Neural progenitor cell (in vitro differentiated cells): ENCODE measurements at regions not wholly inside any gene's neighbourhood (a gene's known extent, or its start where the extent isn't known, plus 50 kb on each side); places are given as distances from the start of the nearest gene placed in this dataset.
"Not testable (repeated sequence)": the region's sequence is repeated elsewhere in the genome, so short reads cannot be mapped to it uniquely, and the experiment has no call there.

Experiments
- DNase-seq: peaks from one replicate; pipeline ENCODE4 v3.0.0-alpha.2; 2016; ENCODE audit warnings: low spot score
- H2AFZ ChIP-seq: fragments of 200-600 bp; sonication (generic); replicated peaks from 2 replicates; pipeline ENCODE4 v1.6.1; 2016; ENCODE audit warnings: antibody characterized with exemption
- H3F3A ChIP-seq: fragments of 200-600 bp; sonication (generic); 2 replicates; pipeline ENCODE4 v1.6.1; 2016; ENCODE audit warnings: antibody characterized with exemption, low read depth
- H3K27ac ChIP-seq: fragments of 200-600 bp; sonication (generic); 2 replicates; pipeline ENCODE4 v1.5.1; 2016; ENCODE audit warnings: mild to moderate bottlenecking
- H3K27me3 ChIP-seq: fragments of 200-600 bp; sonication (generic); 2 replicates; pipeline ENCODE4 v1.6.1; 2016; ENCODE audit warnings: mild to moderate bottlenecking, moderate library complexity
- H3K36me3 ChIP-seq: fragments of 200-600 bp; sonication (generic); 2 replicates; pipeline ENCODE4 v1.5.1; 2016
- H3K4me1 ChIP-seq: fragments of 200-600 bp; sonication (generic); 2 replicates; pipeline ENCODE4 v1.6.1; 2016; ENCODE audit warnings: mixed run types
- H3K4me2 ChIP-seq: fragments of 200-600 bp; sonication (generic); 2 replicates; pipeline ENCODE4 v1.6.1; 2016
- H3K4me3 ChIP-seq: fragments of 200-600 bp; sonication (generic); 2 replicates; pipeline ENCODE4 v1.5.1; 2016
- H3K79me2 ChIP-seq: fragments of 200-600 bp; sonication (generic); 2 replicates; pipeline ENCODE4 v1.6.1; 2016; ENCODE audit warnings: low read depth
- H3K9ac ChIP-seq: fragments of 200-600 bp; sonication (generic); 2 replicates; pipeline ENCODE4 v1.6.1; 2016
- H3K9me3 ChIP-seq: fragments of 200-600 bp; sonication (generic); 2 replicates; pipeline ENCODE4 v1.5.1; 2016; ENCODE audit warnings: low read depth
- H4K20me1 ChIP-seq: fragments of 200-600 bp; sonication (generic); 2 replicates; pipeline ENCODE4 v1.6.1; 2016; ENCODE audit warnings: low read depth
- H3K27ac Mint-ChIP-seq: 3 replicates; pipeline ENCODE4 v1.8.0; 2021; ENCODE audit warnings: mixed read lengths
- H3K27me3 Mint-ChIP-seq: 2 replicates; pipeline ENCODE4 v1.8.0; 2022; ENCODE audit warnings: low read depth, mild to moderate bottlenecking, inconsistent platforms, moderate library complexity, mixed read lengths; ENCODE audit not compliant: insufficient read depth
- H3K36me3 Mint-ChIP-seq: 3 replicates; pipeline ENCODE4 v1.8.0; 2021; ENCODE audit warnings: mixed read lengths
- H3K4me1 Mint-ChIP-seq: 3 replicates; pipeline ENCODE4 v1.8.0; 2021; ENCODE audit warnings: mixed read lengths
- H3K4me3 Mint-ChIP-seq: 3 replicates; pipeline ENCODE4 v1.8.0; 2021; ENCODE audit warnings: mild to moderate bottlenecking, moderate library complexity, mixed read lengths
- H3K9me3 Mint-ChIP-seq: 3 replicates; pipeline ENCODE4 v1.8.0; 2020; ENCODE audit warnings: mixed read lengths
- EZH2 ChIP-seq: fragments of 200-600 bp; sonication (generic); IDR thresholded peaks from 2 replicates; pipeline ENCODE4 v1.6.1; 2017; ENCODE audit warnings: antibody characterized with exemption, mild to moderate bottlenecking, moderate library complexity
- EZH2phosphoT487 ChIP-seq: fragments of 200-600 bp; sonication (generic); IDR thresholded peaks from 2 replicates; pipeline ENCODE4 v1.6.1; 2017; ENCODE audit warnings: antibody characterized with exemption
- TF ChIP-seq, protein P1 (sequence below): fragments of 200-600 bp; sonication (generic); IDR thresholded peaks from 2 replicates; pipeline ENCODE4 v1.5.1; 2017; ENCODE audit warnings: antibody characterized with exemption, mild to moderate bottlenecking

- H3K27me3 Mint-ChIP-seq, H3K4me1 Mint-ChIP-seq, H3K4me3 Mint-ChIP-seq: not testable (repeated sequence)
Observed at GRCh38 chr12:14032191-14032590, 50.8 kb upstream of the GRIN2B start.

GRCh38 chr12:14043776-14044175, 62.4 kb upstream of the GRIN2B start:
- TF ChIP-seq EZH2: no peak
- TF ChIP-seq EZH2phosphoT487: no peak
- TF ChIP-seq, protein P1, sequence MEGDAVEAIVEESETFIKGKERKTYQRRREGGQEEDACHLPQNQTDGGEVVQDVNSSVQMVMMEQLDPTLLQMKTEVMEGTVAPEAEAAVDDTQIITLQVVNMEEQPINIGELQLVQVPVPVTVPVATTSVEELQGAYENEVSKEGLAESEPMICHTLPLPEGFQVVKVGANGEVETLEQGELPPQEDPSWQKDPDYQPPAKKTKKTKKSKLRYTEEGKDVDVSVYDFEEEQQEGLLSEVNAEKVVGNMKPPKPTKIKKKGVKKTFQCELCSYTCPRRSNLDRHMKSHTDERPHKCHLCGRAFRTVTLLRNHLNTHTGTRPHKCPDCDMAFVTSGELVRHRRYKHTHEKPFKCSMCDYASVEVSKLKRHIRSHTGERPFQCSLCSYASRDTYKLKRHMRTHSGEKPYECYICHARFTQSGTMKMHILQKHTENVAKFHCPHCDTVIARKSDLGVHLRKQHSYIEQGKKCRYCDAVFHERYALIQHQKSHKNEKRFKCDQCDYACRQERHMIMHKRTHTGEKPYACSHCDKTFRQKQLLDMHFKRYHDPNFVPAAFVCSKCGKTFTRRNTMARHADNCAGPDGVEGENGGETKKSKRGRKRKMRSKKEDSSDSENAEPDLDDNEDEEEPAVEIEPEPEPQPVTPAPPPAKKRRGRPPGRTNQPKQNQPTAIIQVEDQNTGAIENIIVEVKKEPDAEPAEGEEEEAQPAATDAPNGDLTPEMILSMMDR: no peak

More at GRCh38 chr12:14032191-14032590, 50.8 kb upstream of the GRIN2B start:
- not testable (repeated sequence) for H3K36me3 Mint-ChIP-seq, H3K79me2 ChIP-seq, H3K4me1 ChIP-seq, H2AFZ ChIP-seq, H3F3A ChIP-seq, H3K4me2 ChIP-seq, H3K9me3 ChIP-seq, H3K36me3 ChIP-seq, H3K27ac Mint-ChIP-seq, H3K4me3 ChIP-seq, H3K9me3 Mint-ChIP-seq, H3K27me3 ChIP-seq, H3K27ac ChIP-seq, H3K9ac ChIP-seq, DNase-seq, H4K20me1 ChIP-seq

GRCh38 chr12:14048941-14049545, 67.6 kb upstream of the GRIN2B start:
- Mint-ChIP-seq H3K27me3 (peaks cover 6% of the 10 kb centered on the region), H3K27ac (no peak overlapping the region), H3K4me3 (no peak overlapping the region), H3K36me3 (no peaks in the 10 kb centered on the region), H3K9me3 (no peaks in the 10 kb centered on the region), H3K4me1 (no peaks in the 10 kb centered on the region)
- H3K4me2 ChIP-seq: no peak overlapping the region
- H3K27me3 ChIP-seq: no peaks in the 10 kb centered on the region
- no peak overlapping the region for H2AFZ ChIP-seq
- no peak overlapping the region for H3K9ac ChIP-seq
- no peaks in the 10 kb centered on the region for H3F3A ChIP-seq
- TF ChIP-seq EZH2phosphoT487: no peak
- TF ChIP-seq, protein P1: no peak
- TF ChIP-seq EZH2: no peak
- H3K36me3 ChIP-seq: no peaks in the 10 kb centered on the region
- no peaks in the 10 kb centered on the region for H3K79me2 ChIP-seq
- no peaks in the 10 kb centered on the region for H4K20me1 ChIP-seq
- no peak overlapping the region for H3K4me3 ChIP-seq
- DNase-seq: no peak
- H3K27ac ChIP-seq: no peak overlapping the region
- H3K4me1 ChIP-seq: no peaks in the 10 kb centered on the region
- H3K9me3 ChIP-seq: no peaks in the 10 kb centered on the region

More at GRCh38 chr12:14043776-14044175, 62.4 kb upstream of the GRIN2B start:
- DNase-seq: no peak
- Mint-ChIP-seq H3K4me3 (no peak overlapping the region), H3K9me3 (peaks cover 10% of the 10 kb centered on the region), H3K27me3 (peaks cover 6% of the 10 kb centered on the region), H3K27ac (no peak overlapping the region), H3K36me3 (no peaks in the 10 kb centered on the region), H3K4me1 (no peaks in the 10 kb centered on the region)
- H3K9ac ChIP-seq: no peak overlapping the region
- H3K36me3 ChIP-seq: no peaks in the 10 kb centered on the region
- peaks cover 6% of the 10 kb centered on the region for H3K9me3 ChIP-seq
- no peaks in the 10 kb centered on the region for H3K27me3 ChIP-seq
- H2AFZ ChIP-seq: no peak overlapping the region
- H3K4me2 ChIP-seq: no peak overlapping the region
- no peak overlapping the region for H3K27ac ChIP-seq
- H4K20me1 ChIP-seq: no peaks in the 10 kb centered on the region
- H3K4me1 ChIP-seq: no peaks in the 10 kb centered on the region
- H3K79me2 ChIP-seq: no peaks in the 10 kb centered on the region
- H3F3A ChIP-seq: no peaks in the 10 kb centered on the region
- no peak overlapping the region for H3K4me3 ChIP-seq

- no peaks in the 10 kb centered on the region for H3K36me3 Mint-ChIP-seq
- no peaks in the 10 kb centered on the region for H4K20me1 ChIP-seq
Observed at GRCh38 chr12:14057895-14058294, 76.5 kb upstream of the GRIN2B start.

More at GRCh38 chr12:14057895-14058294, 76.5 kb upstream of the GRIN2B start:
- Mint-ChIP-seq H3K9me3 (peaks cover 11% of the 10 kb centered on the region), H3K27me3 (peaks cover 2% of the 10 kb centered on the region), H3K4me3 (no peak overlapping the region), H3K4me1 (peaks cover 16% of the 10 kb centered on the region), H3K27ac (no peak overlapping the region)
- peaks cover 5% of the 10 kb centered on the region for H3F3A ChIP-seq
- H3K79me2 ChIP-seq: no peaks in the 10 kb centered on the region
- H3K4me1 ChIP-seq: no peaks in the 10 kb centered on the region
- H3K36me3 ChIP-seq: no peaks in the 10 kb centered on the region
- no peak for DNase-seq
- no peak overlapping the region for H3K4me3 ChIP-seq
- H2AFZ ChIP-seq: no peak overlapping the region
- H3K4me2 ChIP-seq: no peak overlapping the region
- no peak overlapping the region for H3K27ac ChIP-seq
- no peak overlapping the region for H3K9ac ChIP-seq
- no peaks in the 10 kb centered on the region for H3K27me3 ChIP-seq
- TF ChIP-seq EZH2 (no peak), EZH2phosphoT487 (no peak)
- TF ChIP-seq, protein P1: no peak
- no peaks in the 10 kb centered on the region for H3K9me3 ChIP-seq
